Small intestine (tissue), 7 donors: ENCODE measurements at regions not wholly inside any gene's neighbourhood (a gene's known extent, or its start where the extent isn't known, plus 50 kb on each side); places are given as distances from the start of the nearest gene placed in this dataset.

Source experiments
- DNase-seq, 2 donors: peaks; one replicate each; pipeline versions ENCODE4 v3.0.0 to v3.0.0-alpha.2; 2013
- FAIRE-seq: peaks from 2 replicates; lab custom pipeline; 2012; peaks lifted over from hg19 to GRCh38; lab: Jason Lieb, UNC
- H3K27ac ChIP-seq, 3 donors: one replicate each; pipeline ENCODE4 v1.5.1; 2013; ENCODE audit warnings: low read length in 2 of 3, mild to moderate bottlenecking in 2 of 3, control low read depth in 1 of 3, inconsistent platforms in 1 of 3, low read depth in 1 of 3, moderate library complexity in 1 of 3
- H3K27me3 ChIP-seq, 3 donors: one replicate each; pipeline ENCODE4 v1.6.1; 2013; ENCODE audit warnings: low read length in 3 of 3, inconsistent platforms in 1 of 3; ENCODE audit not compliant: control insufficient read depth in 3 of 3, insufficient read depth in 3 of 3
- H3K36me3 ChIP-seq, 3 donors: one replicate each; pipeline ENCODE4 v1.6.1; 2013; ENCODE audit warnings: low read length in 3 of 3, inconsistent platforms in 1 of 3, low read depth in 1 of 3, mild to moderate bottlenecking in 1 of 3, moderate library complexity in 1 of 3; ENCODE audit not compliant: control insufficient read depth in 3 of 3, insufficient read depth in 2 of 3
- H3K4me1 ChIP-seq, 3 donors: one replicate each; pipeline ENCODE4 v1.6.1; 2013; ENCODE audit warnings: low read length in 2 of 3, inconsistent platforms in 1 of 3, low read depth in 1 of 3, mild to moderate bottlenecking in 1 of 3, moderate library complexity in 1 of 3; ENCODE audit not compliant: control insufficient read depth in 3 of 3, insufficient read depth in 2 of 3
- H3K4me3 ChIP-seq, 3 donors: one replicate each; pipeline ENCODE4 v1.5.1; 2013; ENCODE audit warnings: low read length in 3 of 3, control low read depth in 1 of 3, inconsistent platforms in 1 of 3, low read depth in 1 of 3, mild to moderate bottlenecking in 1 of 3, moderate library complexity in 1 of 3
- H3K9me3 ChIP-seq, 2 donors: one replicate each; pipeline ENCODE4 v1.6.1; 2013; ENCODE audit warnings: low read depth in 1 of 2, low read length in 1 of 2; ENCODE audit not compliant: control insufficient read depth in 2 of 2, insufficient read depth in 1 of 2
- WGBS, 3 donors: extraction: QIAGEN DNeasy Blood & Tissue Kit; methylation state at CpG; one replicate each; pipeline ENCODE4 v1.1.7; 2013; 5-methylcytosine and 5-hydroxymethylcytosine counted together
- donor health status: healthy with polysubstance abuse.
- donor health status: control.
- donor health status: control.
- donor health status: Bipolar disorder and iron deficiency.
- donor health status: healthy.

DNA sequence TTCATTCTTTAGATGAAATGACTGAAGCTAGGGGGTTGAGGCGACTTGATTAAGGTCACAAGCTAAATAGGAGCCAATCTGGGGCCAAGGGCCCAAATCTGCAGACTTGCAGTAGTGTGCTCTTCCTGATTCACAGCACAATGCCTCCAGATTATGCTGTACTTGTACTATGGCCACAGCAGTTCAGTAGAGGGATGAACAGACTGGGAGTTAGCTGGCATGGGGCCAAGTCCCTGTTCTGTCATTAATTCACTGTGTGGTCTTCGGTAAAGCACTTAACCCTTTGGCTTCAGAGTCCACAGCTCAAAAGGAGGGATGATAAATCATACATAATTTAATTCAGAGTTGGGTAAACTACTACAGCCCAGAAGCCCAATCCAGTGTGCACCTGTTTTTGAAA, 196.8 kb downstream of the XPNPEP1 start:
- no peak for FAIRE-seq
- 29 to 37% (median 32%) methylated on average over 2 of the region's 2 CpGs for WGBS, 3 donors
- DNase-seq = peak in 1 of 2 donors; percentile 39

DNA sequence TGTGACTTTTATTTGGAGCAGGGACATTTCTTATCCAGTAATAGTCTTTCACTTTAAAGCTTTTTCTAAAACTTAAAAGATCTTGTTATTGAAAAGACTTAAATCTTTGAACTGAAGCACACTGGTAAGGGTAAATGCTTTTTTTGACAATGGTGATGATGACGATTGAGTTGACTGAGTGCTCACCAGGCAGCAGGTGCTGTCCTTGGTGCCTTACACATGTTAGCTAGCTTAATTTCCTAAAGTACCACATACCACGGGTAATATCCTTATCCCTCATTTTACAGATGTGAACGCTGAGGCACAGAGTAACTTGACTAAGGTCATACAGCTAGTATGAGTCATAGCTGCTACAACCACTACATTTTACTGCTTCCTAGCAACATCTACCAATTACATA, 200.0 kb downstream of the XPNPEP1 start:
- no peak overlapping the region for H3K27ac ChIP-seq
- H3K27me3 ChIP-seq = no peaks in the 10 kb centered on the region
- no peaks in the 10 kb centered on the region for H3K4me1 ChIP-seq
- FAIRE-seq (no peak), DNase-seq (no peak)
- H3K36me3 ChIP-seq = no peaks in the 10 kb centered on the region
- no peak overlapping the region for H3K4me3 ChIP-seq
- WGBS, 3 donors = 39 to 59% (median 58%) methylated on average over 3 of the region's 3 CpGs
- no peaks in the 10 kb centered on the region for H3K9me3 ChIP-seq

More for the DNA sequence above, 196.8 kb downstream of the XPNPEP1 start:
- Histone ChIP-seq H3K27ac (no peak overlapping the region), H3K4me3 (no peak overlapping the region), H3K4me1 (no peaks in the 10 kb centered on the region), H3K27me3 (no peaks in the 10 kb centered on the region), H3K36me3 (no peaks in the 10 kb centered on the region), H3K9me3 (no peaks in the 10 kb centered on the region)

DNA sequence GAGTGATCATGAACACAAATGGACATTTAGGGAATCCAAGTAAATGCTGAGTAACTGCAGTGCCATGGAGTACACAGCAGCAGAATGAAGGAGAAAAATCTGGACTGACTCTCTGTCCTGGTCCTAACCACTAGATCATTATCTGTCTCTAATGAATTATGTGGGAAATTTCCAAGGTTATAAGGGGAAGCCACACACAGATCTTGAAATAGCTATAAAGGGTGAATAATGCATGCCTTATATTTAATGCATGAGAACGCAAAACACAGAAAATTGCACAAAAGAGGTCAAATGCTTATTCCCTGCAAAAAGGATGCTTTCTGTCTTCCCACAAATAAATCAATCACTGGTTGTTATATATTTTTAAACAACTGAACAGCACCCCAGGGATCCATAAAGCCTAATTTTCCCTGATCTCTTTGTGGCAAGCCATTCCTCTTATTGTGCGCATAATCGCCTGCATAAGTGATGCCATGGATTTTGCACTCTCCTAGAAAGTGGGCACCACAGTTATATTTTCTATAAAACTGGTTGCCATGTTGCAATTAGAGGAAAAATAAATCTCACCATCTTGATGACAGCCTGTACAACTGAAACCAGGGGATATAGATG, 201.8 kb downstream of the XPNPEP1 start:
- Histone ChIP-seq H3K36me3 (no peaks in the 10 kb centered on the region), H3K27me3 (no peaks in the 10 kb centered on the region), H3K9me3 (no peaks in the 10 kb centered on the region), H3K27ac (no peak overlapping the region), H3K4me3 (no peak overlapping the region), H3K4me1 (no peaks in the 10 kb centered on the region)
- DNase-seq (no peak), FAIRE-seq (no peak)
- WGBS, 3 donors = 91 to 99% (median 98%) methylated on average over 3 of the region's 3 CpGs

DNA sequence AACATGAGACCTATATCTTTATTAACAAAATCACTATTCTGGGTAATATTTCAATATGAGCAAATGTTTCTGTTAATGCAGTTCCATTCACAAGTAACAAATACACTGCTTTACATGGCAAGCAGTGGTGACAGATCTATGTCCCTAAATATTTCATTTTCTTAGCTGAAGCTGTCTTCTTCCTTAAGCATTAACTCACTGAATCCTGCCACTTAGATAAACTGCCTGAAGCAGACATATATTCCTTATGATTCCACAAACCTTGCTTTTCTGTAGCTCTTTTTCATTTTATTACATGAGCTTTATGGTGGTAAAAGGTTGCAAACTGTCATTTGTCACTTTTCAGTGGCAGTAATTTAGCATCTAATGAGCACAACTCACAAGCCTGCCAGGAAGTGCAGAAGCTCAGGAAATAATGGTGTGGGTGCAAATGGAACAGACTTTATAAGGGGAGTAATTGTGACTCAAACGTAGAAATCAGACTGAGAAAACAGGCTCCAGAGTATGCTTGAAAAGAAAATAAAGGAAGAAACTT, 217.2 kb downstream of the XPNPEP1 start:
- peaks cover 0 to 19% of the 10 kb centered on the region in 2 donors for H3K9me3 ChIP-seq
- no peak overlapping the region for H3K4me3 ChIP-seq
- no peak for DNase-seq
- no peak overlapping the region for H3K27ac ChIP-seq
- peaks cover 0 to 10% (median 0%) of the 10 kb centered on the region in 3 donors for H3K4me1 ChIP-seq
- WGBS, 3 donors = 36 to 40% (median 38%) methylated on average over 1 of the region's 1 CpG
- H3K27me3 ChIP-seq = no peaks in the 10 kb centered on the region
- no peaks in the 10 kb centered on the region for H3K36me3 ChIP-seq
- FAIRE-seq = no peak

DNA sequence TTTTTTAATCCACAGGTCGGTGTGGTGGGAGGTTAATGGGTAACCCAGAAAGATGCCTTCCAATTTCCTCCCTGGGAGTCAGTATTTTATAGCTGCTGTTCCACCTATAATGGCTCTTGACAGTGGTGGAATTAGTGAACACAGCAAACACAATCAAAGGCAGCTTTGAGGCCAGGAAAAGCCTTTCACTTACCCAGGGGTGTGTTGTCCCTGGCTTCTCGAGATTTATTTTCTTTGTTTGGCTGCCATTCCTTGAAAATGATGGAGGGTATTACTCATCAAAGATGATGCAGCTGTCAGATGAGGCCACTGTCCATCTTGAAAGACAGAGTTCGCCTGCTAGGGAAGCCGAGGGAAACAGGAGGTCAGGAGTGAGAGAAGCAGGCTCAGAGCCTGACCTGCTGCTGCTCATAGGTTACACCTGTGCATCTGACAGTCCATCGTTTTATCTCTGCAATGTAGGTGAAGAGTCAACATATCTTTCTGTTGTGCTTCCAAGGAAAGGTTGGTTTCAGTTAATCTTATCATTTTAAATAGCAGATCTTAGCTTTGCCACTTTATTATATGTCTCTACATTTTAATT, 221.6 kb downstream of the XPNPEP1 start:
- no peak overlapping the region for H3K4me3 ChIP-seq
- DNase-seq = peak in 1 of 2 donors; percentile 61
- no peaks in the 10 kb centered on the region for H3K27me3 ChIP-seq
- WGBS, 3 donors = 20 to 55% (median 37%) methylated on average over 5 of the region's 5 CpGs
- H3K4me1 ChIP-seq = peaks cover 0 to 10% (median 0%) of the 10 kb centered on the region in 3 donors
- H3K9me3 ChIP-seq = no peaks in the 10 kb centered on the region
- no peak for FAIRE-seq
- no peak overlapping the region for H3K27ac ChIP-seq
- no peaks in the 10 kb centered on the region for H3K36me3 ChIP-seq

DNA sequence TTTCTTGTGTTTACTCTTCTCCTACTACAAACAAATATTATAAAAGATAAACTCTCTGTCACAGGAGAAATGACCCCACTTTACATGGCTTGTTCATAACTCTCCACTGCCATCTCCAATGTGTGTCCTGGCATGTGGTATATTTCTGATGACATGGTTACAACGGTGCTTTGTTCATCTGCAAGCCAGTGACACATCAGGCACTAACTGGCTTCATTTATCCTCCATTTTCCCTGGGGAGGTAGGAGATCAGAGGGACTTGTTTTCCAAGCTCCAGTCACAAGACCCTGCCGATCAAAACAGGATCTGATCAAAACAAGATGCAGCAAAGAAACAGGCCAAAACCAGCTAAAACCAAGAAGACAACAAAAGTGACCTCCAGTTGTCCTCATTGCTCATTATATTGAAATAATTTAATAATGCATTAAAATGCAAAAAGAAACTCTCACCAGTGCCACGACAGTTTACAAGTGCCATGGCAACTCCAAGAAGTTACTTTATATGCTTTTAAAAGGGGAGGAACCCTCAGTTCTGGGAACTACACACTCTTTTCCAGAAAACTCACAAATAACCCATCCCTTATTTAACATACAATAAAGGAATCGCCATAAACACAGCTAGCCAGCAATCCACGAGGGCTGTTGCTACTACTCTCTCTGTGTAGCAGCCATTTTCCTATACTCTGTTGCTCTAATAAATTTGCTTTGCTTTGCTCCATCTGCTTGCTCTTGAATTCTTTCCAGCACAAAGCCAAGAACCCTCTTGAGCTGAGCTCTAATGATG, 224.2 kb downstream of the XPNPEP1 start:
- 65 to 66% (median 65%) methylated on average over 5 of the region's 5 CpGs for WGBS, 3 donors
- no peaks in the 10 kb centered on the region for H3K9me3 ChIP-seq
- H3K4me1 ChIP-seq = peaks cover 0 to 10% (median 0%) of the 10 kb centered on the region in 3 donors
- no peak overlapping the region for H3K27ac ChIP-seq
- H3K36me3 ChIP-seq = no peaks in the 10 kb centered on the region
- H3K4me3 ChIP-seq = no peak overlapping the region
- DNase-seq = no peak
- FAIRE-seq = no peak
- no peaks in the 10 kb centered on the region for H3K27me3 ChIP-seq

DNA sequence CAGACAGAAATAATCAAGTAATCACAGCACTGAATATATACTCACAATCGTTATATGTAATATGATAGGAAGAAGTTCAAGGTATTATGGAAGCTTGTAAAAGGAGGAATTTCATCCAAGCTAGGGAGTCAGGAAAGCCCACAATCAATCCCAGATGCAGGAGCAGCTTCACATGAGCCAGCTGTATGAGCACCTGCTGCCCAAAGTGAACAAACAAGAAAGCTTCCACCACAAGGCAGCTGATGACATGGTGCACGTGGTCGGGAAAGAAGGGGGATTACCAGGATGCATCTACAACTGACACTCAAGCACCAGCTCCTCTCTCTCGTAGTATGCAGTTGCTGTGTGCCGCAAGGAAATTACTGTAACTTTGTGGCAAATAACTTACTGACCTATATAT, 225.2 kb downstream of the XPNPEP1 start:
- peaks cover 0 to 10% (median 0%) of the 10 kb centered on the region in 3 donors for H3K4me1 ChIP-seq

DNA sequence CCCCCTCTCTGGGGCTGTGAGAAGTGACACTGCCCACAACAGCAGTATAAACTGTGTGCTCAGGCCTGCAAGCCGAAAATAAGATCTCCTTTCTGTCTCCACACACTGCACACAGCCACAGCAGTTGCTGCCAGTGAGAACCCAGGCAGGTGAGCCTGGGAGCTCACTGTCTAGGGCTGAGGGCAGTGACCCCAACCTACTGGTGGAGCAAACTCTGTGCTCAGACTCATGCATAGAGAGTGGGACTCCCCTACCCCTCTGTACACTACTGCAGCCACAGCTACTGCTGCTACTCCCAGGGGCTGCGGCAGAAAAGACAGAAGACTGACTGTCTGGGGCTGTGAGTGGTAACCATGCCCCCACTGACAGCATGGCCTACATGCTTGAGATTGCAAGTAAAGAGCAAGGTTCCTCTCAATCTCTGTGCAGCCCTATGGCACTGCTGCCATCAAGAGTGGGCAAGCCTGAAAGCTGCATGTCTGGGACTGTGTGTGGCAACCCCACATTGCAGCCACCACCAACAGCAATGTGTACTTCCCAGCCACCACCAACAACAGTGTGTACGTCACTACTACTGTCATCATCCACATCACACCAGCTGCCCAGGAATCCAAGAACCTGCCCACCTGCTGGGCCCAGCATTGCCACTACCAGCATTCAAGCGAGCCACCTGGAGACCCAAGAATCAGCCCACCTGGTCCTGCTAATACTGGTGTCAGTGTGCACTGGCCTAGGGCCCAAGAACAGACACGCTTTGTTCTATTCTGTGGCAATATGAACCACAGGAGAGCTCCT, 226.1 kb downstream of the XPNPEP1 start:
- Histone ChIP-seq H3K9me3 (no peaks in the 10 kb centered on the region), H3K4me1 (peaks cover 0 to 7% (median 0%) of the 10 kb centered on the region in 3 donors), H3K27ac (no peak overlapping the region), H3K36me3 (no peaks in the 10 kb centered on the region), H3K4me3 (no peak overlapping the region), H3K27me3 (no peaks in the 10 kb centered on the region)
- FAIRE-seq (no peak), DNase-seq (no peak)
- WGBS, 3 donors = 70 to 84% (median 73%) methylated on average over 5 of the region's 5 CpGs

More for the DNA sequence above, 225.2 kb downstream of the XPNPEP1 start:
- FAIRE-seq (no peak), DNase-seq (no peak)
- no peaks in the 10 kb centered on the region for H3K27me3 ChIP-seq
- no peak overlapping the region for H3K4me3 ChIP-seq
- no peaks in the 10 kb centered on the region for H3K9me3 ChIP-seq
- 65 to 67% (median 67%) methylated on average over 5 of the region's 5 CpGs for WGBS, 3 donors
- H3K27ac ChIP-seq = no peak overlapping the region
- H3K36me3 ChIP-seq = no peaks in the 10 kb centered on the region
